ENCODE measurements at regions not wholly inside any gene's neighbourhood (a gene's known extent, or its start where the extent isn't known, plus 50 kb on each side); places are given as distances from the start of the nearest gene placed in this dataset.

DNA sequence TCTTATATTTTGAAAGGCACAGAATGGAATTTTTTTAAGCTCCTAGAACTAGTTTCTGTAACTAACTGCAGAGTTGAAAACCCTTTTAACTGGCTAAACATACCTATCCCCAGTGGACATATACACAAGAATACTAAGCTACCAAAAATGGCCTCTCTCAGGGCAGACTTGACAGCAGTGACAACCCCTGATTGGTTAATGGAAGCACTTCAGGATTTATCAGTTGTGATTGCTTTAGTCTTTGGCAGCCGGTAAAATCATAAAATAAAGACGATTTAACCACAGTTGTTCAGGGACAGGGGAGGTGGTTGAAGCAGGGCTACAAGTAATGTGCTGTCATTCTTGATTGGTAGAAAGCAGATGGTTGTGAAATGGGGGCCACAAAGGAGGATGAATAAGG lies 452.0 kb upstream of the SOX9 start:
- TF ChIP-seq, protein P1, sequence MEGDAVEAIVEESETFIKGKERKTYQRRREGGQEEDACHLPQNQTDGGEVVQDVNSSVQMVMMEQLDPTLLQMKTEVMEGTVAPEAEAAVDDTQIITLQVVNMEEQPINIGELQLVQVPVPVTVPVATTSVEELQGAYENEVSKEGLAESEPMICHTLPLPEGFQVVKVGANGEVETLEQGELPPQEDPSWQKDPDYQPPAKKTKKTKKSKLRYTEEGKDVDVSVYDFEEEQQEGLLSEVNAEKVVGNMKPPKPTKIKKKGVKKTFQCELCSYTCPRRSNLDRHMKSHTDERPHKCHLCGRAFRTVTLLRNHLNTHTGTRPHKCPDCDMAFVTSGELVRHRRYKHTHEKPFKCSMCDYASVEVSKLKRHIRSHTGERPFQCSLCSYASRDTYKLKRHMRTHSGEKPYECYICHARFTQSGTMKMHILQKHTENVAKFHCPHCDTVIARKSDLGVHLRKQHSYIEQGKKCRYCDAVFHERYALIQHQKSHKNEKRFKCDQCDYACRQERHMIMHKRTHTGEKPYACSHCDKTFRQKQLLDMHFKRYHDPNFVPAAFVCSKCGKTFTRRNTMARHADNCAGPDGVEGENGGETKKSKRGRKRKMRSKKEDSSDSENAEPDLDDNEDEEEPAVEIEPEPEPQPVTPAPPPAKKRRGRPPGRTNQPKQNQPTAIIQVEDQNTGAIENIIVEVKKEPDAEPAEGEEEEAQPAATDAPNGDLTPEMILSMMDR (IDR thresholded peaks at IDR 0.05; ENCODE audit: low read length), result no peak
- TF ChIP-seq EZH2 (IDR thresholded peaks at IDR 0.05; ENCODE audit: borderline replicate concordance, low read length), result no peak

Measured in OCI-LY1 (cell line).